H1 (cell line): ENCODE measurements at regions not wholly inside any gene's neighbourhood (a gene's known extent, or its start where the extent isn't known, plus 50 kb on each side); places are given as distances from the start of the nearest gene placed in this dataset.

Experiments
- BCL11A ChIP-seq, 2 experiments: IDR thresholded peaks; one replicate each; pipeline ENCODE4 v1.6.1; 2011; ENCODE audit warnings: low read depth in 2 of 2, low read length in 2 of 2, mild to moderate bottlenecking in 2 of 2
- CBX8 ChIP-seq: fragments of 300-800, 300-1000 bp; sonication (generic); IDR thresholded peaks from 2 replicates; pipeline ENCODE4 v1.7.1; 2016; ENCODE audit warnings: low read depth, low read length, borderline replicate concordance
- CHD1 ChIP-seq: IDR thresholded peaks from 2 replicates; pipeline ENCODE4 v1.6.1; 2012; ENCODE audit warnings: low read depth, low read length, improper control_type of control experiment
- EZH2 ChIP-seq: fragments of 200-600 bp; sonication (generic); IDR thresholded peaks from 2 replicates; pipeline ENCODE4 v1.7.1; 2012; ENCODE audit warnings: low read depth, mild to moderate bottlenecking, moderate library complexity, low read length, inconsistent platforms; ENCODE audit not compliant: severe bottlenecking
- SAP30 ChIP-seq: fragments of 300-600 bp; sonication (generic); IDR thresholded peaks from 2 replicates; pipeline ENCODE4 v1.7.1; 2012; ENCODE audit warnings: low read length, moderate library complexity, mild to moderate bottlenecking, inconsistent platforms; ENCODE audit not compliant: insufficient read depth, insufficient replicate concordance
- SUZ12 ChIP-seq: fragments of 200-600 bp; sonication (generic); IDR thresholded peaks from 2 replicates; pipeline ENCODE4 v1.6.1; 2012; ENCODE audit warnings: mild to moderate bottlenecking, inconsistent platforms, low read length, moderate library complexity, mixed read lengths

GRCh38 chr1:57831624-57832023 is 407.8 kb upstream of the DAB1 start (continued):
- no peak for TF ChIP-seq EZH2
- TF ChIP-seq CHD1: no peak
- TF ChIP-seq BCL11A (IDR thresholded peaks at IDR 0.05; ENCODE audit: low read depth in 2 of 2, low read length in 2 of 2): no peak
- TF ChIP-seq SAP30: no peak
- no peak for TF ChIP-seq SUZ12
- TF ChIP-seq CBX8: no peak
